AG04449 (cell line): ENCODE measurements at regions not wholly inside any gene's neighbourhood (a gene's known extent, or its start where the extent isn't known, plus 50 kb on each side); places are given as distances from the start of the nearest gene placed in this dataset.
"Not testable (repeated sequence)": the region's sequence is repeated elsewhere in the genome, so short reads cannot be mapped to it uniquely, and the experiment has no call there.

Experiments
- CTCF ChIA-PET: fragments of 350-600 bp; formaldehyde crosslinking; extraction: SDS; loops from one replicate; lab custom pipeline; 2021; ENCODE audit warnings: antibody characterized with exemption; lab: Yijun Ruan, JAX
- POLR2A ChIA-PET: fragments of 400-600, 350-600 bp; formaldehyde crosslinking; extraction: SDS; loops from one replicate; lab custom pipeline; 2020; ENCODE audit warnings: antibody characterized with exemption, inconsistent platforms; lab: Yijun Ruan, JAX
- DNase-seq: peaks from one replicate; pipeline ENCODE4 v3.0.0-alpha.2; 2010; ENCODE audit warnings: low read depth, low spot score
- H3K4me3 ChIP-seq: 2 replicates; pipeline ENCODE4 v1.5.1; 2011; ENCODE audit warnings: low read depth, mild to moderate bottlenecking, control low read depth, low read length
- CTCF ChIP-seq: IDR thresholded peaks from one replicate; pipeline ENCODE4 v1.5.1; 2011; ENCODE audit warnings: mild to moderate bottlenecking, moderate library complexity, low read length, control low read depth, inconsistent platforms; ENCODE audit not compliant: insufficient read depth; ENCODE audit errors: missing control alignments

GRCh38 chr4:169900241-169900845 lies 125.9 kb downstream of the MFAP3L start:
- TF ChIP-seq CTCF: no peak
- H3K4me3 ChIP-seq: no peak overlapping the region
- POLR2A ChIA-PET: no interaction called here
- DNase-seq: no peak
- CTCF ChIA-PET: no interaction called here

DNA sequence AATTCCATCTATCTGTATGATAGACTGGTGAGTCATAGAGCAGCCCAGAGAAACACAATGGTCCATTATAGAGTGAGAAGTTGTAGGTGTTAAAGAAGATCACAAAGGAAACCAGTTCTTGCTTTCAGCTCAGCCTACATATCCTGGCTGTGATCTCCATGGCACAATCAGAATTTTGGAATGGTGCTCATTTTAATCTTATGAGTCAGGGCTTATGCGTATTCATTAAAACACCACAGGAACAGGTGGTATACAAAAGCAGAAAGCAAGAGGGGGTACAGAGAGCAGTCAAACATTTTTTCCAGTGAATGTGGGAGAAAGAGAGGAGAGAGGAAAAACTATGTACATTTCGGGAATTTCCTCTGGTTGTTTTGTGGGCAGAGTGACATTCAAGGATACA lies 126.9 kb downstream of the MFAP3L start:
- no peak for TF ChIP-seq CTCF
- no peak overlapping the region for H3K4me3 ChIP-seq
- DNase-seq: no peak
- CTCF ChIA-PET: no interaction called here
- POLR2A ChIA-PET: no interaction called here

DNA sequence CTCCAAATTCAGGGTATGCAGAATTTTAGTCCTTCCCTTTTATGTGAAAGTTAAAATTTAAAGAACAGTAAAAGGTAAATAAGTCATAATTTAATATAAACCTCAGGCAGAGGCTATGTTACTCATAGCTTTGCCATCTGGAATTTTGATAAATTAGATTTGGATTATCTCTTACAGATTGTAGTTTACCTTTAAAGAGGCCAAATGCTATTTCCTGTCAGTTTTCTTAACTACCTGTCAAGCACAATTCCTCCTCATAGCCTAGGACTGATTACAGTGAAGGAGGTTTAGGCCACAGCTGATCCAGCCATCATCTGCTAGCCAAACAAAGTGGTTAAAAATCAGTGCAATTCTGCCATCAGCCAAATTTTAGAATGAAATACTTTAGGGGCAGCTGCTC lies 128.1 kb downstream of the MFAP3L start:
- ChIA-PET CTCF (no interaction called here), POLR2A (no interaction called here)
- TF ChIP-seq CTCF: no peak
- no peak for DNase-seq
- no peak overlapping the region for H3K4me3 ChIP-seq

DNA sequence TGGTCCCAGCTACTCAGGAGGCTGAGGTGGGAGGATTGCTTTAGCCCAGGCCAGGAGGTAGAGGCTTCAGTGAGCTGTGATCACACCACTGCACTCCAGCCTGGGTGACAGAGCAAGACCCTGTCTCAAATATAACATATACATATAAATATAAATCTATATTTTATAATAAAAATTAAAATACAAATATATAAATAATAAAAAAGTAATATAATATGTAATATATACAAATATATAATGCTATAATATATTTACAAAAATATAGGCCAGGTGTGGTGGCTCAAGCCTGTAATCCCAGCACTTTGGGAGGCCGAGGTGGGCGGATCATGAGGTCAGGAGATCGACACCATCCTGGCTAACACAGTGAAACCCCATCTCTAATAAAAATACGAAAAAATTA lies 131.4 kb downstream of the MFAP3L start:
- CTCF ChIA-PET, H3K4me3 ChIP-seq, DNase-seq, POLR2A ChIA-PET: not testable (repeated sequence)

DNA sequence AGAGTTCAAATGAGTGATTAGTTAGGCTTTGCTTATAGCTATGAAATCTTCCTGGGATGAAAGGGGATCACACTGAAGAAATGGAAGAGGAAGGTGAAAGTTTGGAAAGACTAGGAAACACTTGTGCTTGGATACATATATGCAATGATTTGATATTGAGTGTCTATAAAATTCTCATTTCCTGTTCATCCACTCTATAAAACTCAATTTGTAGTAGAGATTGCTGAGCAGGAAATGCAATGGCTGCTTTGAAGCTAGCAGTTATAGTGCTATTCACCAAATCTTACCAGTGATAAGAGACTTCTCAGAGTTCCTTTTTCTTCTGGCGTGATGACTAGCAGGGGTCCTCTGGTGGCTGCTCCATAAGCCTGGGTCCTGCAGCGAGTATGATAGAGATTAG lies 128.1 kb upstream of the HPF1 start:
- no peak for DNase-seq
- POLR2A ChIA-PET: no interaction called here
- CTCF ChIA-PET: interaction anchor here (2.4 kb wide), 1 partner anchor 76 kb away, joined by 6 read pairs; no protein-coding TSS in a partner anchor
- no peak for TF ChIP-seq CTCF
- H3K4me3 ChIP-seq: no peak overlapping the region

- no peak overlapping the region for H3K4me3 ChIP-seq
- ChIA-PET CTCF (no interaction called here), POLR2A (no interaction called here)
- no peak for TF ChIP-seq CTCF
- DNase-seq: no peak
These were observed 124.0 kb upstream of the HPF1 start for GRCh38 chr4:169881769-169882168.

DNA sequence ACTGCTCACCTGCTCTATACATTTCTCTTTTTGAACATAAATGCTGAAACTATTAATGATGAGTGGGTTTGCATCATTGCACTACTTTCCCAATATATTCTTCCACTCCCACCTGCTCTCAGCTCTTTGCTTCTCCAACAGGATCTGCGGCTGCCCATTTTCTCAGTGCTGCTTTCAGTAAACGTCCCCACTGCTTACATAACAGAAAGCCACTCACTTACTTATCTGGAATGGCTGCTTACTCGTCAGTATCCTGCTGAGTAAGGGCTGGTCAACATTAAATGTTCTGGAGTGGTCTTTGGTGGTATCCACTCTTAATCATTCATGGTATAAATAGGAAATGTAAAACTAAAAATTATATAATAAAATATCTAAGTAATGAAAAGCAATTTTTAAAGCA lies 112.8 kb upstream of the HPF1 start:
- POLR2A ChIA-PET: no interaction called here
- no peak overlapping the region for H3K4me3 ChIP-seq
- no peak for DNase-seq
- CTCF ChIA-PET: no interaction called here
- no peak for TF ChIP-seq CTCF
